ENCODE measurements at regions not wholly inside any gene's neighbourhood (a gene's known extent, or its start where the extent isn't known, plus 50 kb on each side); places are given as distances from the start of the nearest gene placed in this dataset.

- TF ChIP-seq, protein P1, sequence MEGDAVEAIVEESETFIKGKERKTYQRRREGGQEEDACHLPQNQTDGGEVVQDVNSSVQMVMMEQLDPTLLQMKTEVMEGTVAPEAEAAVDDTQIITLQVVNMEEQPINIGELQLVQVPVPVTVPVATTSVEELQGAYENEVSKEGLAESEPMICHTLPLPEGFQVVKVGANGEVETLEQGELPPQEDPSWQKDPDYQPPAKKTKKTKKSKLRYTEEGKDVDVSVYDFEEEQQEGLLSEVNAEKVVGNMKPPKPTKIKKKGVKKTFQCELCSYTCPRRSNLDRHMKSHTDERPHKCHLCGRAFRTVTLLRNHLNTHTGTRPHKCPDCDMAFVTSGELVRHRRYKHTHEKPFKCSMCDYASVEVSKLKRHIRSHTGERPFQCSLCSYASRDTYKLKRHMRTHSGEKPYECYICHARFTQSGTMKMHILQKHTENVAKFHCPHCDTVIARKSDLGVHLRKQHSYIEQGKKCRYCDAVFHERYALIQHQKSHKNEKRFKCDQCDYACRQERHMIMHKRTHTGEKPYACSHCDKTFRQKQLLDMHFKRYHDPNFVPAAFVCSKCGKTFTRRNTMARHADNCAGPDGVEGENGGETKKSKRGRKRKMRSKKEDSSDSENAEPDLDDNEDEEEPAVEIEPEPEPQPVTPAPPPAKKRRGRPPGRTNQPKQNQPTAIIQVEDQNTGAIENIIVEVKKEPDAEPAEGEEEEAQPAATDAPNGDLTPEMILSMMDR (conservative IDR thresholded peaks at IDR 0.05) = no peak
- no peak for TF ChIP-seq EZH2 (IDR thresholded peaks at IDR 0.05; ENCODE audit: low read depth)
Measured at GRCh38 chr6:23096876-23097275, 527.5 kb downstream of the HDGFL1 start.
